ENCODE measurements at regions not wholly inside any gene's neighbourhood (a gene's known extent, or its start where the extent isn't known, plus 50 kb on each side); places are given as distances from the start of the nearest gene placed in this dataset.

DNA sequence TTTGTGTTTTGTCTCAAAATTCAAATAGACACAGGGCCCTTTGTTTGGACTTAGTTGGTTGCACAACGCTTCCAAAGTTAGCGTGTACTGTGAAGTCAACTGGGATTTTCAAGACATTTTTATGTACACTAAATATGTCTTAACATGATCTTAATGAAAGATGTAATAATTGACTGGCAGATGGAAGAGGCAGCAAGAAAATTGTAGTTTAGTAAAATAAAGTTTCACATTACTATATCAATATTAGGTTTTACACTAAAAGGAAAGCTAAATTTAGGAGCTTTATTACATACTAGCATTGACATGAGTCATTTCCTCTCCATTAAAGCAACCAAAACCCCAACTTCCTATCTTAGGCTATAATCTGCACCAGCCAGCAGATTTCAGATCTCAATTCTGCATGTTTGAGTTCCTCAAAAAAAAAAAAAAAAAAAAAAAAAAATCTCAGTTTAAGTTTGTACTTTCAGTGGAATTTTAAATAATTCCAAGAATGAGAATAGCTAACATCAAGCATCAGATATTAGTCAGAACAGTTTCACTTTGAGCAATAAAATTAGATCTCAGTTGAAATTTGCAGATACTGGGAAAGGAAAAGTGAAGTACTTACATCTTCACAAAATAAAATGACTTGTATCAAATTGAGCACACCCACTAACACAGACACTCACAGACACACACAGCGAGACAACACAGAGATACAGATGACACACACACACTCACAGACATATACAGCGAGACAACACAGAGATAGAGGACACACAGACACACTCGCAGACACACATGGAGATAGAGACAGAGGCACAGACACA lies 346.6 kb upstream of the KLF6 start:
- no peak for DNase-seq (ENCODE audit: low spot score)
- peak overlapping the region; percentile 39 for H3K4me3 ChIP-seq
- TF ChIP-seq, protein P1, sequence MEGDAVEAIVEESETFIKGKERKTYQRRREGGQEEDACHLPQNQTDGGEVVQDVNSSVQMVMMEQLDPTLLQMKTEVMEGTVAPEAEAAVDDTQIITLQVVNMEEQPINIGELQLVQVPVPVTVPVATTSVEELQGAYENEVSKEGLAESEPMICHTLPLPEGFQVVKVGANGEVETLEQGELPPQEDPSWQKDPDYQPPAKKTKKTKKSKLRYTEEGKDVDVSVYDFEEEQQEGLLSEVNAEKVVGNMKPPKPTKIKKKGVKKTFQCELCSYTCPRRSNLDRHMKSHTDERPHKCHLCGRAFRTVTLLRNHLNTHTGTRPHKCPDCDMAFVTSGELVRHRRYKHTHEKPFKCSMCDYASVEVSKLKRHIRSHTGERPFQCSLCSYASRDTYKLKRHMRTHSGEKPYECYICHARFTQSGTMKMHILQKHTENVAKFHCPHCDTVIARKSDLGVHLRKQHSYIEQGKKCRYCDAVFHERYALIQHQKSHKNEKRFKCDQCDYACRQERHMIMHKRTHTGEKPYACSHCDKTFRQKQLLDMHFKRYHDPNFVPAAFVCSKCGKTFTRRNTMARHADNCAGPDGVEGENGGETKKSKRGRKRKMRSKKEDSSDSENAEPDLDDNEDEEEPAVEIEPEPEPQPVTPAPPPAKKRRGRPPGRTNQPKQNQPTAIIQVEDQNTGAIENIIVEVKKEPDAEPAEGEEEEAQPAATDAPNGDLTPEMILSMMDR (IDR thresholded peaks at IDR 0.05), result no peak
- H3K27ac ChIP-seq, result peak overlapping the region; percentile 4 to 83

DNA sequence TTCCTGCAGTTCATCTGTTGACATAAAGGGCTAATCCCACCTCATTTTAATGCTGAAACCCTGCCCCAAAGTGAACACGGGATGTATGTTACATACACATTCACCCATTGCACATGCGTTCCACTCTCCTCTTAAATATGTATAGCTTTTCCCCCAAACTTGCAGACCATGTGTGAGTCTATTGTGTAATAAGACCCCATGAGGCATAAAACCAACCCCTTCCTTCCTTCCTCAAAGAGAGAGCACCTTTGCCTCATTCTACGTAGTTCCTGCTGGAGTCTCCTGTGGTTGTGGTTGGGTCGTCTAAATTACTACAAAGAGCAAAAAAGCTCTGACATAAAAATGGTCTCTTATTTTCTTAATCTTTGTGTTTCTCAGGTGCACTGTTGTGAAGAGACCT lies 345.7 kb upstream of the KLF6 start:
- TF ChIP-seq, protein P1 (IDR thresholded peaks at IDR 0.05), result no peak
- Histone ChIP-seq H3K4me3 (no peak overlapping the region), H3K27ac (peak overlapping the region in 1 of 2 donors; percentile 52)
- DNase-seq (ENCODE audit: low spot score), result no peak

DNA sequence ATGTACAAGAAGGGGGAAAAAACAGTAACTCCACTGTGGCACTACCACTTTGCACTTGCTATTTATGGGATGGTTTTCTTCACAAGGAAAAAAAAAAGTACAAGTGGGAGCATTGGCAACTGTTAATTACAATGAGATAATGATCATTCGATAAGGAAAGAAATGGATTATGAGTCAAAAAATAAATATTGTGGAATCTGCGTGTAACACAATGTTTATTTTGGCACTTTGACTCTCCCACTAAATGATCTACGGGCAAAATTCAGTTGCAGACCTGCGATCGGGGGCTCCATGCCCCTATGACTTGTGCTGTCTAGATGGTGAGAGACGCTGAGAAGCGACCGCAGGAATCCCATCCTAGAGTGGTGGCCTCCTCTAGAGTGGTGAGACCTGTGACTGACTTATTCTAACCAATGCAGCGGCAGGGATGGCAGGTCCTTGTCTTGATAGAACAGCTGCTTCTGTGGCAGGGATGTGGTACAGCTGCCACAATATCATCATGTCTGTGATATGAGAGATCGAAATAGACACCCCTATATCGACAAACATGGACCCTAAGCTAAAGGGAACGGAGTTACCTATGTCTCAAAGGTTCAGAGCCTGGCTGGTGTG lies 345.0 kb upstream of the KLF6 start:
- peak overlapping the region in 1 of 2 donors; percentile 40 for H3K27ac ChIP-seq
- no peak for DNase-seq (ENCODE audit: low spot score)
- TF ChIP-seq, protein P1 (IDR thresholded peaks at IDR 0.05), result no peak
- no peak overlapping the region for H3K4me3 ChIP-seq

DNA sequence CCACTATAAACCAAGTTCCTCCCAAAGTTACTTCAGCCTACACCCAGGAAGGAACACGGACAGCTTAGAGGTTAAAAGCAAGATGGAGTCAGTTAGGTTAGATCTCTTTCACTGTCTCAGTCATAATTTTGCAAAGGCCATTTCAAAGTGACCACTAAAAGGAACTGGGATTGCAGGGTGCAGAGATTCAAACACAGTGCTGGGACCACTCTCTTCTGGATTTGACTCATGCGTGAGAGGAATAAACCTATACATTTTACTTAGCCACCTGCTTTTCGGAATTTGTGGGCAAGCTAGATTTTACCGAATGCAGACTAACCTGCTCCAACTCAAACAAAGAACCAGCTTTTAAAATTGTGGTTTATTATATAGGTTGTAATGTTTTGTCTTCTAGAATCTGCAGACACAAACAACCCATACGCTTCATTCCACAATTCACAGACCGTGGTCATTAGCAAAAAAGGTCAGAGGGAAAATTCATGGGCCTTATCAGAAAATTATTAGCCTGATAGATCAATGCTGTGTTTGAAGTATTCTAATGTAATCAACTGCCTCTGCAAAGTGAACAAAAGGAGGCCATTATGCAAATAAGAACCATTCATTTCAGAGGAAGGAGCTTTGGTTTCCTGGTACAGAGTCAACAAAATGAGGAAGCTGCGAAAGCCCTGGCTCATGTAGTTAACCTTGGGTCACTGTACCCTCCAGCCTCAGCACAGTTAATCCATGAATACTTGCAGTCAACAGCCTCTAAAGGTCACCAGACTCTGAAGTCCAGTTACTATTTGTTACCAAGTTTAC lies 342.7 kb upstream of the KLF6 start:
- Histone ChIP-seq H3K27ac (no peak overlapping the region), H3K4me3 (no peak overlapping the region)
- DNase-seq (ENCODE audit: low spot score), result no peak
- TF ChIP-seq, protein P1 (IDR thresholded peaks at IDR 0.05), result no peak

DNA sequence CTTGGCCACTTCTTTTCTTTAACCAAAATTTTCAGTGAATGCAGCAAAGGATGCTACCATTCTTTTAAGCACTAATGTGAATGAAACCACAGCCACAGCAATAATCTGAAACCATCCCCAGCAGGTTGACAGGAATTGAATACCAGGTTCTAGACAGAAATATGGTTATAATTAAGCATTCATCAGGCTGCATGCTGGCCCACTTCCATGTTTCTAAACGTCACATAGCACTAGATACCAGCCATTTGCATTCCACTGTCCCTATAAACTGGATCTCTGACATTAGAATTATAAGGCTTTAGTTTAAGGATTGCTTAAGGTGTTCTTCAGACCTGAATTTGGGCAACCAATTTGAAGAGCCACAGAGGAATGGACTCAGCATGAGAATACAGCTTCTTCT lies 340.8 kb upstream of the KLF6 start:
- TF ChIP-seq, protein P1 (IDR thresholded peaks at IDR 0.05), result no peak
- no peak for DNase-seq (ENCODE audit: low spot score)
- Histone ChIP-seq H3K4me3 (no peak overlapping the region), H3K27ac (no peak overlapping the region)

DNA sequence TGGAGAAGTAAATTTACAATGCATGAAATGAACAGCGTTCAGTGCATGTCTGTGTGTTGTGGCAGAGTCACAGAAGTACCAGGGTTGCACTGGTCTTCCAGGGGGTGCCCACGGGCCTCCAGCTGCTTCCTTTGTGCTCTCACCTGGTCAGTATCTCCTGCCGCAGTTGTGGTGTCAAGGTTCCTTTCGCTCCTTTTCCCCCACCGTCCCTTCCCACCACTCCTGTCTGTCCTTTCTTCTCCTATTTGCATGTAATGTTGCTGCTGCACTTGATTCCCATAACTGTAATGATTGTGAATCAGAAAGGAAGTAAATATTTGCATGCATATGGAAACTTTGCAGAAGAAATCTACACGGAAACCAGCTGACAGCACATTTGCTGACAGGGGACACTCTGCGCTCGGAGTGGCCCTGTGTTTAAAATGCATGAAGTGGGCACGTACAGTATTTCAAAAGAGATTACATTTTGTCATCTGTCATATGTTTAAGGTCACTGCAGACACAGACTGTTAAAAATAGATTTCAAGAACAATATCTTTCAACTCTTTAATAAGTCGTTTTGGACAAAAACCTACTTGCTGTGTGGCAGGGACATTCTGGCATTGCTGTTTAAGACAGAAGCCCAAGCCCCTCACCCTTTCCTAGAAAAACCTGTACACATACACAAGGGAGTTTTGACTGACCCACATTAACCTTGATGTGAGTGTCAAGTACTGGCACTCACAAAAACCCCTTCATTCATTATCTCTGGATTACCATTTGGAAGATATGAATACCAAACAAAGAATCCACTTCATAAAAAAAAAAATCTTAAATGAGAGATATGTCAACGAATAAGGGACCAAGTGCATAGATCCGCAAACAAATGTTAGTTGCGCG lies 336.7 kb upstream of the KLF6 start:
- Histone ChIP-seq H3K4me3 (peak overlapping the region; percentile 3), H3K27ac (peak overlapping the region in 1 of 2 donors; percentile 59)
- TF ChIP-seq, protein P1 (IDR thresholded peaks at IDR 0.05), result no peak
- DNase-seq (ENCODE audit: low spot score), result no peak
